Mesenchymal stem cell (in vitro differentiated cells and primary cell): ENCODE measurements at regions not wholly inside any gene's neighbourhood (a gene's known extent, or its start where the extent isn't known, plus 50 kb on each side); places are given as distances from the start of the nearest gene placed in this dataset.

Source experiments
- DNase-seq: peaks from one replicate; pipeline ENCODE4 v3.0.0-alpha.2; 2013
- H2AFZ ChIP-seq: one replicate; pipeline ENCODE4 v1.6.1; 2013; ENCODE audit warnings: low read depth, mild to moderate bottlenecking, control low read depth, inconsistent platforms, low read length, moderate library complexity
- H2AK5ac ChIP-seq: 2 replicates; pipeline ENCODE4 v1.6.1; 2013; ENCODE audit warnings: low read length, moderate library complexity, mild to moderate bottlenecking, inconsistent platforms; ENCODE audit not compliant: severe bottlenecking
- H2BK120ac ChIP-seq: one replicate; pipeline ENCODE4 v1.6.1; 2013; ENCODE audit warnings: low read depth, mild to moderate bottlenecking, inconsistent platforms, low read length, moderate library complexity
- H2BK12ac ChIP-seq, 2 experiments: one replicate each; pipeline ENCODE4 v1.6.1; 2013; ENCODE audit warnings: inconsistent platforms in 2 of 2, low read length in 2 of 2, mild to moderate bottlenecking in 2 of 2, moderate library complexity in 2 of 2, control low read depth in 1 of 2
- H2BK15ac ChIP-seq: one replicate; pipeline ENCODE4 v1.6.1; 2013; ENCODE audit warnings: mild to moderate bottlenecking, low read depth, inconsistent platforms; ENCODE audit not compliant: poor library complexity, severe bottlenecking
- H2BK5ac ChIP-seq: 2 replicates; pipeline ENCODE4 v1.6.1; 2013; ENCODE audit warnings: low read depth, mild to moderate bottlenecking, low read length, control low read depth, inconsistent platforms; ENCODE audit not compliant: poor library complexity, severe bottlenecking
- H3K14ac ChIP-seq, 2 experiments: one replicate each; pipeline ENCODE4 v1.6.1; 2013; ENCODE audit warnings: inconsistent platforms in 2 of 2, low read length in 2 of 2, control low read depth in 1 of 2, mild to moderate bottlenecking in 1 of 2, moderate library complexity in 1 of 2
- H3K18ac ChIP-seq, 2 experiments: one replicate each; pipeline ENCODE4 v1.6.1; 2013; ENCODE audit warnings: inconsistent platforms in 2 of 2, low read length in 2 of 2, control low read depth in 1 of 2, low read depth in 1 of 2, mild to moderate bottlenecking in 1 of 2
- H3K23ac ChIP-seq, 2 experiments: one replicate each; pipeline ENCODE4 v1.6.1; 2013; ENCODE audit warnings: inconsistent platforms in 2 of 2, low read length in 2 of 2, mild to moderate bottlenecking in 2 of 2, moderate library complexity in 2 of 2, control low read depth in 1 of 2
- H3K27ac ChIP-seq: 2 replicates; pipeline ENCODE4 v1.5.1; 2013; ENCODE audit warnings: mild to moderate bottlenecking, moderate library complexity, low read length, control low read depth, inconsistent platforms; ENCODE audit not compliant: poor library complexity, severe bottlenecking
- H3K27me3 ChIP-seq, 2 experiments: 2 replicates each; pipeline versions ENCODE4 v1.6.1 to v1.7.0; 2013; ENCODE audit warnings: low read length in 2 of 2, mild to moderate bottlenecking in 2 of 2, moderate library complexity in 2 of 2, control low read depth in 1 of 2, inconsistent platforms in 1 of 2; ENCODE audit not compliant: control insufficient read depth in 1 of 2, insufficient read depth in 1 of 2
- H3K36me3 ChIP-seq, 2 experiments: 2 replicates each; pipeline versions ENCODE4 v1.6.1 to v1.7.0; 2013; ENCODE audit warnings: low read length in 2 of 2, control low read depth in 1 of 2, inconsistent platforms in 1 of 2, low read depth in 1 of 2, mild to moderate bottlenecking in 1 of 2; ENCODE audit not compliant: insufficient read depth in 2 of 2, control insufficient read depth in 1 of 2
- H3K4ac ChIP-seq, 2 experiments: one replicate each; pipeline ENCODE4 v1.6.1; 2013; ENCODE audit warnings: inconsistent platforms in 2 of 2, low read length in 2 of 2, mild to moderate bottlenecking in 2 of 2, moderate library complexity in 2 of 2, control low read depth in 1 of 2, low read depth in 1 of 2
- H3K4me1 ChIP-seq: 2 replicates; pipeline ENCODE4 v1.6.1; 2013; ENCODE audit warnings: low read depth, low read length, control low read depth; ENCODE audit not compliant: control insufficient read depth, insufficient read depth
- H3K4me2 ChIP-seq: 2 replicates; pipeline ENCODE4 v1.6.1; 2013; ENCODE audit warnings: low read length, mild to moderate bottlenecking, inconsistent platforms; ENCODE audit not compliant: poor library complexity, severe bottlenecking
- H3K4me3 ChIP-seq, 2 experiments: 2 replicates each; pipeline versions ENCODE4 v1.5.1 to v1.7.0; 2013; ENCODE audit warnings: low read length in 2 of 2, mild to moderate bottlenecking in 2 of 2, control low read depth in 1 of 2, low read depth in 1 of 2; ENCODE audit not compliant: insufficient read depth in 1 of 2
- H3K79me1 ChIP-seq: replicated peaks from 2 replicates; pipeline ENCODE4 v1.6.1; 2013; ENCODE audit warnings: mild to moderate bottlenecking, control low read depth, low read length, inconsistent platforms; ENCODE audit not compliant: poor library complexity, severe bottlenecking
- H3K9ac ChIP-seq: 2 replicates; pipeline ENCODE4 v1.7.0; 2013; ENCODE audit warnings: mild to moderate bottlenecking, low read length, moderate library complexity
- H3K9me3 ChIP-seq: 2 replicates; pipeline ENCODE4 v1.7.0; 2013; ENCODE audit warnings: mild to moderate bottlenecking, low read length; ENCODE audit not compliant: control insufficient read depth
- H4K8ac ChIP-seq: one replicate; pipeline ENCODE4 v1.6.1; 2013; ENCODE audit warnings: inconsistent platforms, mild to moderate bottlenecking, low read length, moderate library complexity
- H4K91ac ChIP-seq: one replicate; pipeline ENCODE4 v1.6.1; 2013; ENCODE audit warnings: mild to moderate bottlenecking, low read length, inconsistent platforms
- WGBS: methylation state at CpG from one replicate; pipeline ENCODE4 v1.1.7; 2013; ENCODE audit warnings: mixed read lengths; 5-methylcytosine and 5-hydroxymethylcytosine counted together

GRCh38 chr6:81166770-81167169 lies 585.7 kb downstream of the TENT5A start:
- Histone ChIP-seq H3K23ac (no peak overlapping the region), H2BK12ac (no peak overlapping the region)
- peak; percentile 62 for DNase-seq

GRCh38 chr6:81158956-81159355 lies 593.5 kb downstream of the TENT5A start:
- WGBS = 97% methylated on average over 2 of the region's 2 CpGs
- H4K8ac ChIP-seq = no peak overlapping the region
- no peak overlapping the region for H3K23ac ChIP-seq
- H3K18ac ChIP-seq = no peak overlapping the region
- H3K4me1 ChIP-seq = no peaks in the 10 kb centered on the region
- H2BK12ac ChIP-seq = no peak overlapping the region
- H2BK120ac ChIP-seq = no peak overlapping the region
- no peak overlapping the region for H3K14ac ChIP-seq
- H3K27ac ChIP-seq = no peak overlapping the region
- no peak overlapping the region for H2BK15ac ChIP-seq
- no peak overlapping the region for H2AFZ ChIP-seq
- H3K4ac ChIP-seq = no peak overlapping the region
- DNase-seq = no peak
- H2AK5ac ChIP-seq = no peak overlapping the region
- no peaks in the 10 kb centered on the region for H3K79me1 ChIP-seq
- no peaks in the 10 kb centered on the region for H3K36me3 ChIP-seq
- no peaks in the 10 kb centered on the region for H3K27me3 ChIP-seq
- H4K91ac ChIP-seq = no peak overlapping the region
- H3K4me3 ChIP-seq = no peak overlapping the region
- no peaks in the 10 kb centered on the region for H3K9me3 ChIP-seq
- no peak overlapping the region for H3K9ac ChIP-seq
- H2BK5ac ChIP-seq = no peak overlapping the region
- no peak overlapping the region for H3K4me2 ChIP-seq

More at GRCh38 chr6:81166770-81167169, 585.7 kb downstream of the TENT5A start:
- no peaks in the 10 kb centered on the region for H3K4me1 ChIP-seq
- H3K9ac ChIP-seq = no peak overlapping the region
- no peak overlapping the region for H2BK5ac ChIP-seq
- no peak overlapping the region for H2AFZ ChIP-seq
- no peak overlapping the region for H3K4me3 ChIP-seq
- H3K36me3 ChIP-seq = no peaks in the 10 kb centered on the region
- no peaks in the 10 kb centered on the region for H3K79me1 ChIP-seq
- no peak overlapping the region for H2BK120ac ChIP-seq
- H4K8ac ChIP-seq = no peak overlapping the region
- no peaks in the 10 kb centered on the region for H3K9me3 ChIP-seq
- no peak overlapping the region for H3K4ac ChIP-seq
- H2BK15ac ChIP-seq = no peak overlapping the region
- no peaks in the 10 kb centered on the region for H3K27me3 ChIP-seq
- no peak overlapping the region for H2AK5ac ChIP-seq
- no peak overlapping the region for H4K91ac ChIP-seq
- H3K18ac ChIP-seq = no peak overlapping the region
- H3K27ac ChIP-seq = no peak overlapping the region
- no peak overlapping the region for H3K4me2 ChIP-seq
- no peak overlapping the region for H3K14ac ChIP-seq

- Histone ChIP-seq H3K9ac (no peak overlapping the region), H3K14ac (no peak overlapping the region), H4K91ac (no peak overlapping the region), H2AFZ (no peak overlapping the region), H3K18ac (no peak overlapping the region), H3K9me3 (peaks cover 18% of the 10 kb centered on the region), H2BK12ac (no peak overlapping the region), H2BK120ac (no peak overlapping the region), H2AK5ac (no peak overlapping the region), H3K27me3 (no peaks in the 10 kb centered on the region), H3K4me2 (no peak overlapping the region), H3K4me3 (no peak overlapping the region), H3K4ac (no peak overlapping the region), H4K8ac (no peak overlapping the region), H3K79me1 (no peaks in the 10 kb centered on the region), H3K23ac (no peak overlapping the region), H3K27ac (no peak overlapping the region), H2BK5ac (no peak overlapping the region), H3K36me3 (no peaks in the 10 kb centered on the region), H2BK15ac (no peak overlapping the region), H3K4me1 (no peaks in the 10 kb centered on the region)
- 97% methylated on average over 2 of the region's 3 CpGs for WGBS
- DNase-seq = no peak
These were observed 603.7 kb downstream of the TENT5A start for GRCh38 chr6:81148751-81149150.

- no peaks in the 10 kb centered on the region for H3K36me3 ChIP-seq
- H3K27me3 ChIP-seq = no peaks in the 10 kb centered on the region
- no peak overlapping the region for H3K27ac ChIP-seq
- no peaks in the 10 kb centered on the region for H3K9me3 ChIP-seq
- H3K4me1 ChIP-seq = no peaks in the 10 kb centered on the region
- H3K4ac ChIP-seq = no peak overlapping the region
- H3K4me2 ChIP-seq = no peak overlapping the region
- H3K18ac ChIP-seq = no peak overlapping the region
- 79% methylated on average over 1 of the region's 2 CpGs for WGBS
- H3K14ac ChIP-seq = no peak overlapping the region
- no peak overlapping the region for H2BK5ac ChIP-seq
- no peak overlapping the region for H2AFZ ChIP-seq
- H4K91ac ChIP-seq = no peak overlapping the region
- no peak overlapping the region for H2BK15ac ChIP-seq
- H2BK120ac ChIP-seq = no peak overlapping the region
- H4K8ac ChIP-seq = no peak overlapping the region
- H2AK5ac ChIP-seq = no peak overlapping the region
- no peaks in the 10 kb centered on the region for H3K79me1 ChIP-seq
- H3K23ac ChIP-seq = no peak overlapping the region
- H2BK12ac ChIP-seq = no peak overlapping the region
- no peak overlapping the region for H3K9ac ChIP-seq
- no peak overlapping the region for H3K4me3 ChIP-seq
- DNase-seq = peak; percentile 28
These were observed 607.0 kb downstream of the TENT5A start for GRCh38 chr6:81145506-81145905.
